ENCODE measurements at regions not wholly inside any gene's neighbourhood (a gene's known extent, or its start where the extent isn't known, plus 50 kb on each side); places are given as distances from the start of the nearest gene placed in this dataset.

GRCh38 chr20:17142666-17143065 lies 84.2 kb upstream of the PCSK2 start:
- H4K20me1 ChIP-seq (ENCODE audit: insufficient read depth, low read length) = no peaks in the 10 kb centered on the region
- H3K4me3 ChIP-seq (ENCODE audit: low read depth, low read length, poor library complexity, severe bottlenecking) = no peak overlapping the region
- no peaks in the 10 kb centered on the region for H3K4me1 ChIP-seq (ENCODE audit: insufficient read depth, low read length, poor library complexity, severe bottlenecking)
- no peak overlapping the region for H3K4me2 ChIP-seq (ENCODE audit: low read length)
- no peak overlapping the region for H3K27ac ChIP-seq (ENCODE audit: low read depth, low read length, poor library complexity, severe bottlenecking)
- H3K36me3 ChIP-seq (ENCODE audit: insufficient read depth, low read length) = no peaks in the 10 kb centered on the region
- H3K9me2 ChIP-seq (ENCODE audit: insufficient read depth, low read length) = no peaks in the 10 kb centered on the region
- no peak for TF ChIP-seq CTCF (conservative IDR thresholded peaks at IDR 0.05; ENCODE audit: low read length)
- no peak for TF ChIP-seq EZH2phosphoT487 (IDR thresholded peaks at IDR 0.05; ENCODE audit: borderline replicate concordance, low read depth, low read length)
- POLR2A ChIA-PET = no interaction called here
- intact Hi-C loops (cut with micrococcal nuclease; ENCODE audit: unreplicated experiment) = no loop called here
- no peaks in the 10 kb centered on the region for H3K79me2 ChIP-seq (ENCODE audit: insufficient read depth, low read depth, low read length)
- BruUV-seq (replicated peaks) = no TSS peak
- H3K9me3 ChIP-seq (ENCODE audit: low read length) = no peaks in the 10 kb centered on the region
- CTCF ChIA-PET (ENCODE audit: unreplicated experiment) = no interaction called here
- H2AFZ ChIP-seq (ENCODE audit: low read length) = no peak overlapping the region
- no peak for DNase-seq (ENCODE audit: low spot score)

- ChIA-PET POLR2A (no interaction called here), CTCF (ENCODE audit: unreplicated experiment) (no interaction called here)
- no peaks in the 10 kb centered on the region for H3K9me3 ChIP-seq (ENCODE audit: low read length)
- no peaks in the 10 kb centered on the region for H3K36me3 ChIP-seq (ENCODE audit: insufficient read depth, low read length)
- no peak for TF ChIP-seq EZH2phosphoT487 (IDR thresholded peaks at IDR 0.05; ENCODE audit: borderline replicate concordance, low read depth, low read length)
- no peak for TF ChIP-seq CTCF (conservative IDR thresholded peaks at IDR 0.05; ENCODE audit: low read length)
- DNase-seq (ENCODE audit: low spot score) = no peak
- no peak overlapping the region for H3K4me2 ChIP-seq (ENCODE audit: low read length)
- intact Hi-C loops (cut with micrococcal nuclease; ENCODE audit: unreplicated experiment) = no loop called here
- H3K4me1 ChIP-seq (ENCODE audit: insufficient read depth, low read length, poor library complexity, severe bottlenecking) = no peaks in the 10 kb centered on the region
- H3K4me3 ChIP-seq (ENCODE audit: low read depth, low read length, poor library complexity, severe bottlenecking) = no peak overlapping the region
- no TSS peak for BruUV-seq (replicated peaks)
- no peaks in the 10 kb centered on the region for H3K79me2 ChIP-seq (ENCODE audit: insufficient read depth, low read depth, low read length)
- H2AFZ ChIP-seq (ENCODE audit: low read length) = no peak overlapping the region
- H4K20me1 ChIP-seq (ENCODE audit: insufficient read depth, low read length) = no peaks in the 10 kb centered on the region
- no peaks in the 10 kb centered on the region for H3K9me2 ChIP-seq (ENCODE audit: insufficient read depth, low read length)
- H3K27ac ChIP-seq (ENCODE audit: low read depth, low read length, poor library complexity, severe bottlenecking) = no peak overlapping the region
Measured at GRCh38 chr20:17150858-17151257, 76.0 kb upstream of the PCSK2 start.

GRCh38 chr20:17155401-17155800 lies 71.4 kb upstream of the PCSK2 start:
- intact Hi-C loops (cut with micrococcal nuclease; ENCODE audit: unreplicated experiment) = no loop called here
- Histone ChIP-seq H3K9me2 (ENCODE audit: insufficient read depth, low read length) (no peaks in the 10 kb centered on the region), H3K36me3 (ENCODE audit: insufficient read depth, low read length) (no peaks in the 10 kb centered on the region), H3K4me1 (ENCODE audit: insufficient read depth, low read length, poor library complexity, severe bottlenecking) (no peaks in the 10 kb centered on the region), H3K4me2 (ENCODE audit: low read length) (no peak overlapping the region), H3K27ac (ENCODE audit: low read depth, low read length, poor library complexity, severe bottlenecking) (no peak overlapping the region), H4K20me1 (ENCODE audit: insufficient read depth, low read length) (no peaks in the 10 kb centered on the region), H3K9me3 (ENCODE audit: low read length) (no peaks in the 10 kb centered on the region), H2AFZ (ENCODE audit: low read length) (no peak overlapping the region), H3K79me2 (ENCODE audit: insufficient read depth, low read depth, low read length) (no peaks in the 10 kb centered on the region), H3K4me3 (ENCODE audit: low read depth, low read length, poor library complexity, severe bottlenecking) (no peak overlapping the region)
- TF ChIP-seq EZH2phosphoT487 (IDR thresholded peaks at IDR 0.05; ENCODE audit: borderline replicate concordance, low read depth, low read length) (no peak), CTCF (conservative IDR thresholded peaks at IDR 0.05; ENCODE audit: low read length) (no peak)
- BruUV-seq (replicated peaks) = no TSS peak
- CTCF ChIA-PET (ENCODE audit: unreplicated experiment) = no interaction called here
- POLR2A ChIA-PET = no interaction called here
- DNase-seq (ENCODE audit: low spot score) = no peak

Measured in OCI-LY7 (cell line).